Left ventricle myocardium inferior (tissue), 1 donor: ENCODE measurements at regions not wholly inside any gene's neighbourhood (a gene's known extent, or its start where the extent isn't known, plus 50 kb on each side); places are given as distances from the start of the nearest gene placed in this dataset.
"Not testable (repeated sequence)": the region's sequence is repeated elsewhere in the genome, so short reads cannot be mapped to it uniquely, and the experiment has no call there.

Experiments
- DNase-seq: peaks from one replicate; pipeline ENCODE4 v3.0.0-alpha.2; 2020
- H3K27ac ChIP-seq: fragments of 200-600 bp; replicated peaks from 2 replicates; pipeline ENCODE4 v1.8.0; 2021
- H3K27me3 ChIP-seq: fragments of 200-600 bp; 2 replicates; pipeline ENCODE4 v1.8.0; 2021; ENCODE audit warnings: low read depth
- H3K36me3 ChIP-seq: fragments of 200-600 bp; 2 replicates; pipeline ENCODE4 v1.8.0; 2021
- H3K4me1 ChIP-seq: fragments of 200-600 bp; 2 replicates; pipeline ENCODE4 v1.8.0; 2021
- H3K4me3 ChIP-seq: fragments of 200-600 bp; 2 replicates; pipeline ENCODE4 v1.8.0; 2021; ENCODE audit warnings: mild to moderate bottlenecking, moderate library complexity
- H3K9me3 ChIP-seq: fragments of 200-600 bp; replicated peaks from 2 replicates; pipeline ENCODE4 v1.8.0; 2021
- intact Hi-C: fragments of 100-400 bp; cut with micrococcal nuclease; formaldehyde crosslinking; loops from one replicate; pipeline ENCODE4 v1.11.0; 2022
- TF ChIP-seq, protein P1 (sequence below): fragments of 200-600 bp; IDR thresholded peaks from 2 replicates; pipeline ENCODE4 v1.8.0; 2021; ENCODE audit warnings: antibody characterized with exemption, mild to moderate bottlenecking, borderline replicate concordance
- donor health status: DM: no; HTN: yes; CAD: no; lungs with severe emphysema.

DNA sequence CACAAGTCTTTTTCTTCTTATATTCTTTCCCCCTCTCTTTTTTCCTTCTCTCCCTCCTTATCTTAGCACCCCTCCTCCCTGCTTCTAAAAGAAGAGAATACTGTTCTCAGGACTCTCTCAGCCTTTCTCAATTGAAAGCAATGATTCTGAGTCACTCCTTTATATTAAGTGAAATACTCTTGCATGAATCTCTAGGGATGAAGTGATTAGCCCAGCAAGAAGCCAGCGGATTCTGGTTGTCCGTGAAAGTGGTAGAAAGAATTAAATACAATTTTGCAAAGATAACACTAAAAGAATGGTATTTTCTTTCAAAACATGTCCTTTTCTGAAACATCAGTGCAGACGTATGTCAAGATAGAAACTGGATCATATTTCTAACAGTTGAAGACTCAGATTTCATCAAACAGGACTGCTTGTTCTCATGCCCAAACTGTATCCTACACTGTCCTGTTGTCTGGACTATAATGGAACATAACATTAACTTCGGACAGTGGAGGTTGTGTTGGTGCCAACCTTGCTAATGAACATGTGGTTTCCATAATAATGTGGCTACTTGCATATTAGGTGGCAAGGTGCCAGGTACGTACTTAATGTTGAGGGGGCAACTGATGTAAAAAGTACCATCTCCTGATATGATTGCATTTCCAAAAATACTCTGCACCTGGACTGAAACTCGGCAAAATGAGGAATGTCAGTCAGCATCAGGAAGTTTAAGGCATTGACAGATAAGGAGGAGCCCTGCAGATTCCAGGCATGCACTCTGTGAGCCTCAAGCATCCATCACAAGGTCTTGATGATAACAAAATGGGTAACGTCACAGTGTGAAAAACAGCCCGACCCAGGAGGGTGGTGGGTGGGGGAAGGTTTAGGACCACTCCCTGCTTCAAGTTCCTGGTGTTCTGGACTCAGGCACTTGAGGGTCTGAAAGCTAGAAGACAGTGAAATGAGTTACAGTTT lies 357.2 kb downstream of the DLEU7 start:
- no peak overlapping the region for H3K27ac ChIP-seq
- DNase-seq: no peak
- intact Hi-C loops: no loop called here

DNA sequence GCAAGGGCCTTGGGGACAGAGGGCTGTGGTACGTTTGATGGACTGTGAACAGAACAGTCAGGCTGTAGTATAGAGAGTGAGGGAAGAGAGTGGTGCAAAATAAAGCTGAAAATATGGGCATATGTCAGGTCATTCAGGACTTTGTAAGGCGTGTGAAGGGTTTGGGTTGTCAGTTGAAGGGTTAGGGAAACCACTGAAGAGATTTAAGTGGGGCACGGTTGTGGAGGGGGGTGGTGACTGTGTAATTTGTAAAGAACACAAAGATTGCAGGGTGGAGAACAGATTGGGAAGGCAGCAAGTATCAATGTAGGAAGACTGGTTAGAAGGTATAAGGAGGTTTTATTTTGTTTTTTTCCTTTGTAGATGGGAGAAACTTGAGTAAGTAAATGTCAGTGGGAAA lies 349.8 kb downstream of the DLEU7 start:
- intact Hi-C loops: no loop called here
- H3K36me3 ChIP-seq: no peaks in the 10 kb centered on the region
- DNase-seq: no peak
- H3K9me3 ChIP-seq: no peaks in the 10 kb centered on the region
- TF ChIP-seq, protein P1, sequence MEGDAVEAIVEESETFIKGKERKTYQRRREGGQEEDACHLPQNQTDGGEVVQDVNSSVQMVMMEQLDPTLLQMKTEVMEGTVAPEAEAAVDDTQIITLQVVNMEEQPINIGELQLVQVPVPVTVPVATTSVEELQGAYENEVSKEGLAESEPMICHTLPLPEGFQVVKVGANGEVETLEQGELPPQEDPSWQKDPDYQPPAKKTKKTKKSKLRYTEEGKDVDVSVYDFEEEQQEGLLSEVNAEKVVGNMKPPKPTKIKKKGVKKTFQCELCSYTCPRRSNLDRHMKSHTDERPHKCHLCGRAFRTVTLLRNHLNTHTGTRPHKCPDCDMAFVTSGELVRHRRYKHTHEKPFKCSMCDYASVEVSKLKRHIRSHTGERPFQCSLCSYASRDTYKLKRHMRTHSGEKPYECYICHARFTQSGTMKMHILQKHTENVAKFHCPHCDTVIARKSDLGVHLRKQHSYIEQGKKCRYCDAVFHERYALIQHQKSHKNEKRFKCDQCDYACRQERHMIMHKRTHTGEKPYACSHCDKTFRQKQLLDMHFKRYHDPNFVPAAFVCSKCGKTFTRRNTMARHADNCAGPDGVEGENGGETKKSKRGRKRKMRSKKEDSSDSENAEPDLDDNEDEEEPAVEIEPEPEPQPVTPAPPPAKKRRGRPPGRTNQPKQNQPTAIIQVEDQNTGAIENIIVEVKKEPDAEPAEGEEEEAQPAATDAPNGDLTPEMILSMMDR: no peak
- no peaks in the 10 kb centered on the region for H3K4me1 ChIP-seq
- no peak overlapping the region for H3K27ac ChIP-seq
- H3K4me3 ChIP-seq: no peak overlapping the region
- H3K27me3 ChIP-seq: no peaks in the 10 kb centered on the region

More for the DNA sequence above, 357.2 kb downstream of the DLEU7 start:
- H3K27me3 ChIP-seq: no peaks in the 10 kb centered on the region
- H3K36me3 ChIP-seq: no peaks in the 10 kb centered on the region
- no peaks in the 10 kb centered on the region for H3K9me3 ChIP-seq
- H3K4me1 ChIP-seq: peaks cover 18% of the 10 kb centered on the region
- TF ChIP-seq, protein P1: no peak
- H3K4me3 ChIP-seq: no peak overlapping the region

- intact Hi-C loops: no loop called here
- H3K4me1 ChIP-seq: no peaks in the 10 kb centered on the region
- H3K4me3 ChIP-seq: no peak overlapping the region
- no peak overlapping the region for H3K27ac ChIP-seq
- TF ChIP-seq, protein P1: no peak
- H3K36me3 ChIP-seq: no peaks in the 10 kb centered on the region
- no peak for DNase-seq
- H3K27me3 ChIP-seq: no peaks in the 10 kb centered on the region
- H3K9me3 ChIP-seq: no peaks in the 10 kb centered on the region
Observed at GRCh38 chr13:50494138-50494537, 349.4 kb downstream of the DLEU7 start.

DNA sequence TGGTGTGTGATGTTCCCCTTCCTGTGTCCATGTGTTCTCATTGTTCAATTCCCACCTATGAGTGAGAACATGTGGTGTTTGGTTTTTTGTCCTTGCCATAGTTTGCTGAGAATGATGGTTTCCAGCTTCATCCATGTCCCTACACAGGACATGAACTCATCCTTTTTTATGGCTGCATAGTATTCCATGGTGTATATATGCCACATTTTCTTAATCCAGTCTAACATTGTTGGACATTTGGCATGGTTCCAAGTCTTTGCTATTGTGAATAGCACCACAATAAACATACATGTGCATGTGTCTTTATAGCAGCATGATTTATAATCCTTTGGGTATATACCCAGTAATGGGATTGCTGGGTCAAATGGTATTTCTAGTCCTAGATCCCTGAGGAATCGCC lies 340.3 kb downstream of the DLEU7 start:
- DNase-seq, H3K27me3 ChIP-seq, H3K4me3 ChIP-seq, H3K9me3 ChIP-seq, H3K4me1 ChIP-seq, H3K27ac ChIP-seq, H3K36me3 ChIP-seq, intact Hi-C loops: not testable (repeated sequence)

DNA sequence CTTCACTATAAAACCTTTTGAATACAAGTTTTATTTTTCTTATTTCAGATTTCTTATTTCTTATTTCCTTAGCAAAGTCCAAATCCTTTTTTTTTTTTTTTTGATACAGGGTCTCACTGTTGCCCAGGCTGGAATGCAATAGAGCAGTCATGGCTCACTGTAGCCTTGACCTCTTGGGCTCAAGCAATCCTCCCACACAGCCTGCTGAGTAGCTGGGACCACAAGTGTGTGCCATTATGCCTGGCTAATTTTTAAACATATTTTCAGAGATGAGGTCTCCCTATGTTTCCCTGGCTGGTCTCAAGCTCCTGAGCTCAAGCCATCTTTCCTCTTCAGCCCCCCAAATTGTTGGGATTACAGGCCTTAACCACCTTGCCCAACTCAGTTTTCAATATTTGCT lies 334.3 kb downstream of the DLEU7 start:
- H3K4me1 ChIP-seq: peaks cover 32% of the 10 kb centered on the region
- H3K27ac ChIP-seq: no peak overlapping the region
- H3K4me3 ChIP-seq: no peak overlapping the region
- TF ChIP-seq, protein P1: no peak
- intact Hi-C loops: no loop called here
- H3K27me3 ChIP-seq: no peaks in the 10 kb centered on the region
- no peaks in the 10 kb centered on the region for H3K36me3 ChIP-seq
- peaks cover 8% of the 10 kb centered on the region for H3K9me3 ChIP-seq
- DNase-seq: no peak

DNA sequence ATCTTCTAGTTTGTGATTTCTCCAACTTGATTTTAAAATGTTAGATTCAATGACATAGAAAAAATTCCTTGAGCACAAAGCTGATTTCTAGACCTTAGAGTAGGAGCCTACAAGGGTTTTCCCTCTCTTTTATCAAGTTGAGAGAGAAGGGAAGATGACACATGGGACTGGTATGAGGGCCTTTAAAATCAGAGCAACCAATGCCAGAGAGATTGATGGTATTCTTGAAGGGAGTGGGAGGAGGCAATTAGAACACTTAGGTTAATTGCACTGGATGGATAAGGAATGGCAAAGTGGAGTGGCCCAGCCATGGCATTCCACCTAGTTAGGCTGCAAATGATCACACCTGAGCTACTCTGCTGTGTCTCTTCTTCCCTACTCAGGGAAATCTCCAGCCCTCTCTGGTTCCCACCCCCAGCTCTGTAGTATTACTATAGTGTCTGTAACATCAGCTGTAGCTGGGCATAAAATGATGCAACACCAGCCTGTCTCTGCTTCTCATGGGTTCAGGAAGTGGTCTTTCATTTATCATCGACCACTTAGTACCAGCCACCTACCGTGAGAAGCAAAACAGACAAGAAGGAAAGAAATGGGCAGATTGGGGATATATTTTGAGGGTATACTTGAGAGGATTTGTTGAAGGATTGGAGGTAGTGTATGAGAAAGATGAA lies 333.6 kb downstream of the DLEU7 start:
- Histone ChIP-seq H3K36me3 (no peaks in the 10 kb centered on the region), H3K27ac (no peak overlapping the region), H3K9me3 (peaks cover 8% of the 10 kb centered on the region), H3K4me3 (no peak overlapping the region), H3K27me3 (no peaks in the 10 kb centered on the region), H3K4me1 (peaks cover 33% of the 10 kb centered on the region)
- DNase-seq: no peak
- intact Hi-C loops: loop anchor here (10.0 kb wide), 1 partner anchor 125 kb away; no protein-coding TSS in a partner anchor
- TF ChIP-seq, protein P1: no peak

DNA sequence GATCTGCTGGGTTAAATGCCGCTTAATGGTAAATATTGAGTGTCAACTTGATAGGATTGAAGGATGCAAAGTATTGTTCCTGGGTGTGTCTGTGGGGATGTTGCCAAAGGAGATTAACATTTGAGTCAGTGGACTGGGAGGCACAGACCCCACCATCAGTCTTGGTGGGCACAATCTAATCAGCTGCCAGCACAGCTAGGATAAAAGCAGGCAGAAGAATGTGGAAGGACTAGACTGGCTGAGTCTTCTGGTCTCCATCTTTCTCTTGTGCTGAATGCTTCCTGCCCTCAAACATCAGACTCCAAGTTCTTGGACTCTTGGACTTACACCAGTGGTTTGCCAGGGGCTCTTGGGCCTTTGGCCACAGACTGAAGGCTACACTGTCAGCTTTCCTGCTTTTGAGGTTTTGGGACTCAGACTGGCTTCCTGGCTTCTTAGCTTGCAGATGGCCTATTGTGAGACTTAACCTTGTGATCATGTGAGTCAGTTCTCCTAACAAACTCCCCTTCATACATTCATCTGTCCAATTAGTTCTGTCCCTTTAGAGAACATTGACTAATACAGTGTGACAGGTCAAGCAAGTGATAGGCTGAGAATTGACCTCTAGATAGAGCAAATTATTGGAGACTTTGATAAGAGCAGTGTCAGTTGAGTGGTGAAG lies 332.5 kb downstream of the DLEU7 start:
- peaks cover 33% of the 10 kb centered on the region for H3K4me1 ChIP-seq
- not testable (repeated sequence) for H3K4me3 ChIP-seq, H3K27ac ChIP-seq, H3K9me3 ChIP-seq, DNase-seq, H3K36me3 ChIP-seq, H3K27me3 ChIP-seq
- intact Hi-C loops: loop anchor here (10.0 kb wide), 1 partner anchor 126 kb away; no protein-coding TSS in a partner anchor
